A549 (cell line): ENCODE measurements at regions not wholly inside any gene's neighbourhood (a gene's known extent, or its start where the extent isn't known, plus 50 kb on each side); places are given as distances from the start of the nearest gene placed in this dataset.
"Not testable (repeated sequence)": the region's sequence is repeated elsewhere in the genome, so short reads cannot be mapped to it uniquely, and the experiment has no call there.

ENCODE experiments used
- CEBPB ChIP-seq, 2 experiments: fragments of >200 bp in 1 of 2; sonication (Bioruptor Twin) in 1 of 2; formaldehyde crosslinking in 1 of 2; IDR thresholded peaks; 2 replicates each; pipeline ENCODE4 v1.6.1; 2012 to 2016
- CHD2 ChIP-seq: fragments of 150-350 bp; IDR thresholded peaks from 2 replicates; pipeline ENCODE4 v1.6.1; 2014; ENCODE audit warnings: low read length; ENCODE audit not compliant: partially characterized antibody
- FOSL2 ChIP-seq, 2 experiments: fragments of 450-650 bp in 1 of 2; fragments of >200 bp in 1 of 2; sonication (Bioruptor Twin) in 1 of 2; formaldehyde crosslinking; IDR thresholded peaks; 2 replicates each; pipeline versions ENCODE4 v1.5.0 to v1.6.1; 2016 to 2020; ENCODE audit warnings: mild to moderate bottlenecking in 1 of 2, moderate library complexity in 1 of 2
- MAFK ChIP-seq: fragments of 450-650 bp; IDR thresholded peaks from 2 replicates; pipeline ENCODE4 v1.6.1; 2014; ENCODE audit not compliant: partially characterized antibody
- MYC ChIP-seq: IDR thresholded peaks from 2 replicates; pipeline ENCODE4 v1.6.1; 2012; ENCODE audit warnings: mild to moderate bottlenecking, inconsistent platforms, low read length, improper control_type of control experiment, borderline replicate concordance
- RARB ChIP-seq: fragments of 250-450 bp; sonication (Bioruptor Pico); IDR thresholded peaks from 2 replicates; pipeline ENCODE4 v1.8.0; 2021; ENCODE audit warnings: mild to moderate bottlenecking, moderate library complexity
- TF ChIP-seq, protein P1 (sequence below): fragments of >200 bp; sonication (Bioruptor Twin); formaldehyde crosslinking; IDR thresholded peaks from 3 replicates; pipeline ENCODE4 v1.5.1; 2016
- TF ChIP-seq, protein P2 (sequence below): IDR thresholded peaks from 2 replicates; pipeline ENCODE4 v1.6.1; 2012; ENCODE audit warnings: low read depth, borderline replicate concordance
- TF ChIP-seq, protein P3 (sequence below): fragments of 450-650 bp; IDR thresholded peaks from 2 replicates; pipeline ENCODE4 v1.6.1; 2014; ENCODE audit warnings: antibody characterized with exemption
- TF ChIP-seq, protein P4 (sequence below): IDR thresholded peaks from 2 replicates; pipeline ENCODE4 v1.6.1; 2012

DNA sequence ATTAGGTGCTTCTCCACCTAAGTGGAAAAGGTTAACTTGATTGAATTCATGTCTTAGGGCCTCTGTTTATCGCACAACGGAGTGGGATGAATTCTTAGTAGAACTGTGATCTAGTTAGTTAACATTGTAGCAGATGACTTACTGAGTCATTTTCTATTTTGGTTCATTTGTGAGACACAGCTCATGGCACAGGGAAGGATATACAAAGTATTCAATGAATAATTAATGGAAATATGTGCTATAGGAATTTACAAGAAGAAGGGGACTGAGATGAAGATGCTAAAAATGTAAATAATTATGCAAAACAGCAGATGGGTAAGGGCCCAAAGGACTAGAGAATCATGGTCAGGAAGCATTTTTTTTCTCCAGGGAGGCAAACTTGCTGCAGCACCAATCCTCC lies 1950.9 kb downstream of the KHDRBS2 start:
- TF ChIP-seq, protein P1, sequence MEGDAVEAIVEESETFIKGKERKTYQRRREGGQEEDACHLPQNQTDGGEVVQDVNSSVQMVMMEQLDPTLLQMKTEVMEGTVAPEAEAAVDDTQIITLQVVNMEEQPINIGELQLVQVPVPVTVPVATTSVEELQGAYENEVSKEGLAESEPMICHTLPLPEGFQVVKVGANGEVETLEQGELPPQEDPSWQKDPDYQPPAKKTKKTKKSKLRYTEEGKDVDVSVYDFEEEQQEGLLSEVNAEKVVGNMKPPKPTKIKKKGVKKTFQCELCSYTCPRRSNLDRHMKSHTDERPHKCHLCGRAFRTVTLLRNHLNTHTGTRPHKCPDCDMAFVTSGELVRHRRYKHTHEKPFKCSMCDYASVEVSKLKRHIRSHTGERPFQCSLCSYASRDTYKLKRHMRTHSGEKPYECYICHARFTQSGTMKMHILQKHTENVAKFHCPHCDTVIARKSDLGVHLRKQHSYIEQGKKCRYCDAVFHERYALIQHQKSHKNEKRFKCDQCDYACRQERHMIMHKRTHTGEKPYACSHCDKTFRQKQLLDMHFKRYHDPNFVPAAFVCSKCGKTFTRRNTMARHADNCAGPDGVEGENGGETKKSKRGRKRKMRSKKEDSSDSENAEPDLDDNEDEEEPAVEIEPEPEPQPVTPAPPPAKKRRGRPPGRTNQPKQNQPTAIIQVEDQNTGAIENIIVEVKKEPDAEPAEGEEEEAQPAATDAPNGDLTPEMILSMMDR: not testable (repeated sequence)
- TF ChIP-seq, protein P2, sequence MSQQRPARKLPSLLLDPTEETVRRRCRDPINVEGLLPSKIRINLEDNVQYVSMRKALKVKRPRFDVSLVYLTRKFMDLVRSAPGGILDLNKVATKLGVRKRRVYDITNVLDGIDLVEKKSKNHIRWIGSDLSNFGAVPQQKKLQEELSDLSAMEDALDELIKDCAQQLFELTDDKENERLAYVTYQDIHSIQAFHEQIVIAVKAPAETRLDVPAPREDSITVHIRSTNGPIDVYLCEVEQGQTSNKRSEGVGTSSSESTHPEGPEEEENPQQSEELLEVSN: not testable (repeated sequence)
- TF ChIP-seq CHD2; RARB (CRISPR knock-in tag); MAFK; CEBPB (IDR thresholded peaks at IDR 0.05); MYC; FOSL2 (IDR thresholded peaks at IDR 0.05); FOSL2 (CRISPR knock-in tag; IDR thresholded peaks at IDR 0.05): not testable (repeated sequence)
- TF ChIP-seq, protein P3, sequence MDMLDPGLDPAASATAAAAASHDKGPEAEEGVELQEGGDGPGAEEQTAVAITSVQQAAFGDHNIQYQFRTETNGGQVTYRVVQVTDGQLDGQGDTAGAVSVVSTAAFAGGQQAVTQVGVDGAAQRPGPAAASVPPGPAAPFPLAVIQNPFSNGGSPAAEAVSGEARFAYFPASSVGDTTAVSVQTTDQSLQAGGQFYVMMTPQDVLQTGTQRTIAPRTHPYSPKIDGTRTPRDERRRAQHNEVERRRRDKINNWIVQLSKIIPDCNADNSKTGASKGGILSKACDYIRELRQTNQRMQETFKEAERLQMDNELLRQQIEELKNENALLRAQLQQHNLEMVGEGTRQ: not testable (repeated sequence)
- TF ChIP-seq, protein P4, sequence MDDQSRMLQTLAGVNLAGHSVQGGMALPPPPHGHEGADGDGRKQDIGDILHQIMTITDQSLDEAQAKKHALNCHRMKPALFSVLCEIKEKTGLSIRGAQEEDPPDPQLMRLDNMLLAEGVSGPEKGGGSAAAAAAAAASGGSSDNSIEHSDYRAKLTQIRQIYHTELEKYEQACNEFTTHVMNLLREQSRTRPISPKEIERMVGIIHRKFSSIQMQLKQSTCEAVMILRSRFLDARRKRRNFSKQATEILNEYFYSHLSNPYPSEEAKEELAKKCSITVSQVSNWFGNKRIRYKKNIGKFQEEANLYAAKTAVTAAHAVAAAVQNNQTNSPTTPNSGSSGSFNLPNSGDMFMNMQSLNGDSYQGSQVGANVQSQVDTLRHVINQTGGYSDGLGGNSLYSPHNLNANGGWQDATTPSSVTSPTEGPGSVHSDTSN: not testable (repeated sequence)
